Spleen (tissue), 11 donors: ENCODE measurements at regions not wholly inside any gene's neighbourhood (a gene's known extent, or its start where the extent isn't known, plus 50 kb on each side); places are given as distances from the start of the nearest gene placed in this dataset.
"Not testable (repeated sequence)": the region's sequence is repeated elsewhere in the genome, so short reads cannot be mapped to it uniquely, and the experiment has no call there.

Experiments used
- DNase-seq: peaks from one replicate; pipeline ENCODE4 v3.0.0-alpha.2; 2020
- H3K27ac ChIP-seq, 8 donors: fragments of 200-600 bp; sonication (generic) in 7 of 8; 1 replicate in 4 of 8; 2 replicates in 4 of 8; pipeline versions ENCODE4 v1.5.0 to v1.8.0; 2016 to 2021; ENCODE audit warnings: inconsistent platforms in 4 of 8, mild to moderate bottlenecking in 4 of 8, moderate library complexity in 1 of 8
- H3K27me3 ChIP-seq, 7 donors: fragments of 200-600 bp; sonication (generic) in 6 of 7; replicated peaks in 1 of 7; 1 replicate in 4 of 7; 2 replicates in 3 of 7; pipeline versions ENCODE4 v1.5.0 to v1.8.0; 2016 to 2021; ENCODE audit warnings: inconsistent platforms in 3 of 7, mild to moderate bottlenecking in 1 of 7
- H3K36me3 ChIP-seq, 6 donors: fragments of 200-600 bp; sonication (generic) in 5 of 6; 1 replicate in 4 of 6; 2 replicates in 2 of 6; pipeline versions ENCODE4 v1.5.0 to v1.8.0; 2016 to 2021; ENCODE audit warnings: inconsistent platforms in 2 of 6
- H3K4me1 ChIP-seq, 6 donors: fragments of 200-600 bp; sonication (generic) in 5 of 6; 1 replicate in 3 of 6; 2 replicates in 3 of 6; pipeline versions ENCODE4 v1.5.0 to v1.8.0; 2016 to 2021; ENCODE audit warnings: inconsistent platforms in 3 of 6
- H3K4me3 ChIP-seq, 8 donors: fragments of 200-600 bp; sonication (generic) in 7 of 8; 1 replicate in 4 of 8; 2 replicates in 4 of 8; pipeline versions ENCODE4 v1.5.0 to v1.8.0; 2016 to 2021; ENCODE audit warnings: inconsistent platforms in 4 of 8, mild to moderate bottlenecking in 4 of 8, moderate library complexity in 2 of 8
- H3K9me3 ChIP-seq, 8 donors: fragments of 200-600 bp; sonication (generic) in 7 of 8; 1 replicate in 4 of 8; 2 replicates in 4 of 8; pipeline versions ENCODE4 v1.5.0 to v1.8.0; 2016 to 2021; ENCODE audit warnings: inconsistent platforms in 4 of 8
- POLR2A ChIP-seq, 3 donors: fragments of 450-650 bp; IDR thresholded peaks; one replicate each; pipeline ENCODE4 v1.5.1; 2017; ENCODE audit warnings: antibody characterized with exemption in 3 of 3, mild to moderate bottlenecking in 1 of 3
- POLR2AphosphoS5 ChIP-seq, 3 donors: sonication (generic); formaldehyde crosslinking; IDR thresholded peaks; one replicate each; pipeline ENCODE4 v1.5.1; 2017; ENCODE audit warnings: antibody characterized with exemption in 3 of 3
- WGBS, 5 donors: extraction: QIAGEN DNeasy Blood & Tissue Kit in 3 of 5; methylation state at CpG; one replicate each; pipeline versions ENCODE4 v1.1.5 to v1.1.7; 2013 to 2018; 5-methylcytosine and 5-hydroxymethylcytosine counted together
- intact Hi-C: fragments of 100-400 bp; cut with DNase I; formaldehyde crosslinking; loops from one replicate; pipeline ENCODE4 v1.15.0; 2023; ENCODE audit warnings: low total_unique reads
- TF ChIP-seq, protein P1 (sequence below), 11 experiments: fragments of 200-600 bp in 7 of 11; fragments of 450-650 bp in 4 of 11; sonication (generic) in 4 of 11; IDR thresholded peaks in 8 of 11; conservative IDR thresholded peaks in 3 of 11; 1 replicate in 7 of 11; 2 replicates in 4 of 11; pipeline versions ENCODE4 v1.4.0 to v1.8.0; 2016 to 2021; ENCODE audit warnings: antibody characterized with exemption in 11 of 11, inconsistent platforms in 4 of 11, mild to moderate bottlenecking in 1 of 11
- donor health status: healthy with polysubstance abuse.
- donor health status: DM: no; HTN: no; CAD: no; lungs with moderate emphysema.
- donor health status: DM: no; HTN: no; CAD: no.
- donor health status: Bipolar disorder and iron deficiency.
- donor health status: healthy.
- donor health status: DM: no; HTN: no; CAD: no.
- donor health status: DM: yes; HTN: yes; CAD: no.

DNA sequence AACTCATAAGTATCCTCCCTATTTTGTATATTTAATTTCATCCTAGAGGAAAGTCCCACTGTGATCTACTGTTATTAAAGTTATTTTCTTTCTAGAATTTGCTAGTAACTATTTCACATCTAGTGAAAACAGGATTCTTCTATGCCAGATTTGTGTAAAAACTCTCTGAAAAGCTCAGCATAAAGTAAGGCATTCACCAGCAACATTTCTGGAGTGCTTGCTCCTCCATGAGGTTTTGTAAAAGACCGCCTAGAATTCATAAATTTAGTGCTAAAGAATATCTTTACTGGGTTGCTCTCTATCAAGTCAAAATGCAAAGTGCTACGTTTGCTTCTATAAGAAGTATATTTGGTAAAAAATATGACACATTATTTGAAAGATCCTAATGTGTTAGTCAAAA, 173.5 kb upstream of the IRAK1BP1 start:
- intact Hi-C loops = no loop called here
- Histone ChIP-seq H3K4me3 (no peak overlapping the region), H3K27me3 (no peaks in the 10 kb centered on the region), H3K27ac (no peak overlapping the region), H3K36me3 (no peaks in the 10 kb centered on the region), H3K4me1 (no peaks in the 10 kb centered on the region), H3K9me3 (peaks cover 0 to 11% (median 0%) of the 10 kb centered on the region in 8 donors)
- DNase-seq = no peak
- WGBS, 5 donors = 74 to 92% (median 74%) methylated on average over 2 of the region's 2 CpGs
- TF ChIP-seq POLR2AphosphoS5 (IDR thresholded peaks at IDR 0.05) (no peak), POLR2A (IDR thresholded peaks at IDR 0.05) (no peak)
- TF ChIP-seq, protein P1, sequence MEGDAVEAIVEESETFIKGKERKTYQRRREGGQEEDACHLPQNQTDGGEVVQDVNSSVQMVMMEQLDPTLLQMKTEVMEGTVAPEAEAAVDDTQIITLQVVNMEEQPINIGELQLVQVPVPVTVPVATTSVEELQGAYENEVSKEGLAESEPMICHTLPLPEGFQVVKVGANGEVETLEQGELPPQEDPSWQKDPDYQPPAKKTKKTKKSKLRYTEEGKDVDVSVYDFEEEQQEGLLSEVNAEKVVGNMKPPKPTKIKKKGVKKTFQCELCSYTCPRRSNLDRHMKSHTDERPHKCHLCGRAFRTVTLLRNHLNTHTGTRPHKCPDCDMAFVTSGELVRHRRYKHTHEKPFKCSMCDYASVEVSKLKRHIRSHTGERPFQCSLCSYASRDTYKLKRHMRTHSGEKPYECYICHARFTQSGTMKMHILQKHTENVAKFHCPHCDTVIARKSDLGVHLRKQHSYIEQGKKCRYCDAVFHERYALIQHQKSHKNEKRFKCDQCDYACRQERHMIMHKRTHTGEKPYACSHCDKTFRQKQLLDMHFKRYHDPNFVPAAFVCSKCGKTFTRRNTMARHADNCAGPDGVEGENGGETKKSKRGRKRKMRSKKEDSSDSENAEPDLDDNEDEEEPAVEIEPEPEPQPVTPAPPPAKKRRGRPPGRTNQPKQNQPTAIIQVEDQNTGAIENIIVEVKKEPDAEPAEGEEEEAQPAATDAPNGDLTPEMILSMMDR (IDR thresholded peaks at IDR 0.05 in 8 of 11, conservative IDR thresholded peaks at IDR 0.05 in 3 of 11) = no peak

DNA sequence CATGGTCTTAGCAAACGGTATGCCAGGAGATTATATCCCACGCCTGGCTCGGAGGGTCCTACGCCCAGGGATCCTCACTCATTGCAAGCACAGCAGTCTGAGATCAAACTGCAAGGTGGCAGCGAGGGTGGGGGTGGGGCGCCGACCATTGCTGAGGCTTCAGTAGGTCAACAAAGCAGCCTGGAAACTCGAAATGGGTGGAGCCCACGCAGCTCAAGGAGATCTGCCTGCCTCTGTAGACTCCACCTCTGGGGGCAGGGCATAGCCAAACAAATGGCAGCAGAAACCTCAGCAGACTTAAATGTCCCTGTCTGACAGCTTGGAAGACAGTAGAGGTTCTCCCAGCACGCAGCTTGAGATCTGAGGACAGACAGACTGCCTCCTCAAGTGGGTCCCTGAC, 172.7 kb upstream of the IRAK1BP1 start:
- peaks cover 0 to 11% (median 0%) of the 10 kb centered on the region in 8 donors for H3K9me3 ChIP-seq
- H3K36me3 ChIP-seq, H3K4me1 ChIP-seq, DNase-seq, intact Hi-C loops, H3K4me3 ChIP-seq, H3K27ac ChIP-seq, H3K27me3 ChIP-seq: not testable (repeated sequence)
- WGBS, 5 donors = 78 to 89% (median 80%) methylated on average over 9 to 10 of the region's 10 CpGs

DNA sequence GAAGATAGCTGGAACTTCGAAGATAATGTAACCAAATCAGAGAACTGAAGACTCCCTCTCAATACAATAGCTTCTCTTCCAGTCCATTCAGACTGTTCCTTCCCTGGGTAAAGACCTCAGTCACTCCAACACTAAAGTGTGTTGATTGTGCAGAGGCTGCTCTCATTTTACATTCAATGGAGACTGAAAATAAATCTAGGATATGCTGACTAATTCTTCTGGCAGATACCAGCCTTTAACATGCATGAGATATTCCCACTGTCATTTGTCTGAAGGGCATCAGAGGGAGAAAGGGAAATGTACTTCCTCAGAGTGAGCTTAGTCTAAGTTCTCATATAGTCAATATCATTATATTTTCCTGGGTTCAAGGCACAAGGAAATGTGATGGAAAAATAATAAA, 166.4 kb upstream of the IRAK1BP1 start:
- intact Hi-C loops = no loop called here
- no peak for TF ChIP-seq POLR2AphosphoS5 (IDR thresholded peaks at IDR 0.05)
- no peak for TF ChIP-seq POLR2A (IDR thresholded peaks at IDR 0.05)
- TF ChIP-seq, protein P1 (IDR thresholded peaks at IDR 0.05 in 8 of 11, conservative IDR thresholded peaks at IDR 0.05 in 3 of 11) = no peak
- 57 to 80% (median 76%) methylated on average over 1 of the region's 1 CpG for WGBS, 5 donors

DNA sequence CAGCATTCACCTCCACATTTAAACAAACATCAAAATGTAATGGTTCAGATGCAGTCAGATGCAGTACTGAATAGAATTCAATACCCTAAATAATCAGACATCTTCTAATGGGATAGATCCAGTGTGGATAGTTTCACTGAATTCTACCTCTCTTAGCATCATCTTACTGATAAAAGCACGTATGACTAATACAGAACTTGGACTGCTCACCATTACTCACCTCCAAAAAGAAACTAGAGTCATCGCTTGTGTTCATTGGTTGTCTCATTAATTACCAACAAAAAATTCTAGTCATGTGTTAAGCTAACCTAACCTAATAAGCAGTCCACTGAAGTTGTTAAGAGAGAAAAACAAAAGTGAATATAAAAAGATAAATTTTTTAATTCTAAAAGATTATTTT, 165.9 kb upstream of the IRAK1BP1 start:
- H3K9me3 ChIP-seq = peaks cover 0 to 6% (median 0%) of the 10 kb centered on the region in 8 donors
- no peak overlapping the region for H3K27ac ChIP-seq
- intact Hi-C loops = no loop called here
- H3K36me3 ChIP-seq = no peaks in the 10 kb centered on the region
- H3K4me1 ChIP-seq = no peaks in the 10 kb centered on the region
- no peak for DNase-seq
- no peak overlapping the region for H3K4me3 ChIP-seq
- TF ChIP-seq, protein P1 (IDR thresholded peaks at IDR 0.05 in 8 of 11, conservative IDR thresholded peaks at IDR 0.05 in 3 of 11) = no peak
- no peak for TF ChIP-seq POLR2A (IDR thresholded peaks at IDR 0.05)
- TF ChIP-seq POLR2AphosphoS5 (IDR thresholded peaks at IDR 0.05) = no peak
- no peaks in the 10 kb centered on the region for H3K27me3 ChIP-seq
- 72 to 81% (median 74%) methylated on average over 2 of the region's 2 CpGs for WGBS, 5 donors

More for the DNA sequence above, 166.4 kb upstream of the IRAK1BP1 start:
- H3K27ac ChIP-seq = no peak overlapping the region
- H3K4me1 ChIP-seq = no peaks in the 10 kb centered on the region
- peaks cover 0 to 6% (median 0%) of the 10 kb centered on the region in 8 donors for H3K9me3 ChIP-seq
- no peak overlapping the region for H3K4me3 ChIP-seq
- H3K27me3 ChIP-seq = no peaks in the 10 kb centered on the region
- H3K36me3 ChIP-seq = no peaks in the 10 kb centered on the region
- no peak for DNase-seq

DNA sequence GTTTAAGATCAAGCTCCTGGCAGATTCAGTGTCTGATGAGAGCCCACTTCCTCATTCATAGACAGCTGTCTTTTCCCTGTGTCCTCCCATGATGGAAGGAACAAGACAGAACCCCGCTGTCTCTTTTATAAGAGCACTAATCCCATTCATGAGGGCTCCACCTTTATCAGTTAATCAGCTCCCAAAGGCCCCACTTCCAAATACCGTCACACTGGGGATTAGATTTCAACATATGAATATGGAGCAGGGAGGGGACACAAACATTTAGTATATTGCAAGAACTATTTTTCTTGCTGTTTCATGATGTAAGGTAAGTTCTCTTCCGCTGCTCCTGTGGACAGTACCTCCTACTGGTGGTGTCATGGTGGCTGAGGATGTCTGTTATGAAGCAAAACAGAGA, 158.3 kb upstream of the IRAK1BP1 start:
- 81 to 87% (median 83%) methylated on average over 3 of the region's 3 CpGs for WGBS, 5 donors
- TF ChIP-seq POLR2AphosphoS5 (IDR thresholded peaks at IDR 0.05) (no peak), POLR2A (IDR thresholded peaks at IDR 0.05) (no peak)
- TF ChIP-seq, protein P1 (IDR thresholded peaks at IDR 0.05 in 8 of 11, conservative IDR thresholded peaks at IDR 0.05 in 3 of 11) = no peak
- H3K9me3 ChIP-seq = no peaks in the 10 kb centered on the region
- H3K4me3 ChIP-seq = no peak overlapping the region
- H3K4me1 ChIP-seq = no peaks in the 10 kb centered on the region
- H3K36me3 ChIP-seq = no peaks in the 10 kb centered on the region
- no peak overlapping the region for H3K27ac ChIP-seq
- intact Hi-C loops = no loop called here
- no peaks in the 10 kb centered on the region for H3K27me3 ChIP-seq
- DNase-seq = no peak
